Spleen (tissue), 11 donors: ENCODE measurements at regions not wholly inside any gene's neighbourhood (a gene's known extent, or its start where the extent isn't known, plus 50 kb on each side); places are given as distances from the start of the nearest gene placed in this dataset.
A peak's percentile ranks its signal among the peaks of the same experiment; 100 is the strongest.

Source experiments
- DNase-seq: peaks from one replicate; pipeline ENCODE4 v3.0.0-alpha.2; 2020
- H3K27ac ChIP-seq, 8 donors: fragments of 200-600 bp; sonication (generic) in 7 of 8; 1 replicate in 4 of 8; 2 replicates in 4 of 8; pipeline versions ENCODE4 v1.5.0 to v1.8.0; 2016 to 2021; ENCODE audit warnings: inconsistent platforms in 4 of 8, mild to moderate bottlenecking in 4 of 8, moderate library complexity in 1 of 8
- H3K27me3 ChIP-seq, 7 donors: fragments of 200-600 bp; sonication (generic) in 6 of 7; replicated peaks in 1 of 7; 1 replicate in 4 of 7; 2 replicates in 3 of 7; pipeline versions ENCODE4 v1.5.0 to v1.8.0; 2016 to 2021; ENCODE audit warnings: inconsistent platforms in 3 of 7, mild to moderate bottlenecking in 1 of 7
- H3K36me3 ChIP-seq, 6 donors: fragments of 200-600 bp; sonication (generic) in 5 of 6; 1 replicate in 4 of 6; 2 replicates in 2 of 6; pipeline versions ENCODE4 v1.5.0 to v1.8.0; 2016 to 2021; ENCODE audit warnings: inconsistent platforms in 2 of 6
- H3K4me1 ChIP-seq, 6 donors: fragments of 200-600 bp; sonication (generic) in 5 of 6; 1 replicate in 3 of 6; 2 replicates in 3 of 6; pipeline versions ENCODE4 v1.5.0 to v1.8.0; 2016 to 2021; ENCODE audit warnings: inconsistent platforms in 3 of 6
- H3K4me3 ChIP-seq, 8 donors: fragments of 200-600 bp; sonication (generic) in 7 of 8; 1 replicate in 4 of 8; 2 replicates in 4 of 8; pipeline versions ENCODE4 v1.5.0 to v1.8.0; 2016 to 2021; ENCODE audit warnings: inconsistent platforms in 4 of 8, mild to moderate bottlenecking in 4 of 8, moderate library complexity in 2 of 8
- H3K9me3 ChIP-seq, 8 donors: fragments of 200-600 bp; sonication (generic) in 7 of 8; 1 replicate in 4 of 8; 2 replicates in 4 of 8; pipeline versions ENCODE4 v1.5.0 to v1.8.0; 2016 to 2021; ENCODE audit warnings: inconsistent platforms in 4 of 8
- CTCF ChIP-seq, 11 experiments: fragments of 200-600 bp in 7 of 11; fragments of 450-650 bp in 4 of 11; sonication (generic) in 4 of 11; IDR thresholded peaks in 8 of 11; conservative IDR thresholded peaks in 3 of 11; 1 replicate in 7 of 11; 2 replicates in 4 of 11; pipeline versions ENCODE4 v1.4.0 to v1.8.0; 2016 to 2021; ENCODE audit warnings: antibody characterized with exemption in 11 of 11, inconsistent platforms in 4 of 11, mild to moderate bottlenecking in 1 of 11
- POLR2A ChIP-seq, 3 donors: fragments of 450-650 bp; IDR thresholded peaks; one replicate each; pipeline ENCODE4 v1.5.1; 2017; ENCODE audit warnings: antibody characterized with exemption in 3 of 3, mild to moderate bottlenecking in 1 of 3
- POLR2AphosphoS5 ChIP-seq, 3 donors: sonication (generic); formaldehyde crosslinking; IDR thresholded peaks; one replicate each; pipeline ENCODE4 v1.5.1; 2017; ENCODE audit warnings: antibody characterized with exemption in 3 of 3
- WGBS, 5 donors: extraction: QIAGEN DNeasy Blood & Tissue Kit in 3 of 5; methylation state at CpG; one replicate each; pipeline versions ENCODE4 v1.1.5 to v1.1.7; 2013 to 2018; 5-methylcytosine and 5-hydroxymethylcytosine counted together
- intact Hi-C: fragments of 100-400 bp; cut with DNase I; formaldehyde crosslinking; loops from one replicate; pipeline ENCODE4 v1.15.0; 2023; ENCODE audit warnings: low total_unique reads
- donor health status: healthy with polysubstance abuse.
- donor health status: DM: no; HTN: no; CAD: no; lungs with moderate emphysema.
- donor health status: DM: no; HTN: no; CAD: no.
- donor health status: Bipolar disorder and iron deficiency.
- donor health status: healthy.
- donor health status: DM: no; HTN: no; CAD: no.
- donor health status: DM: yes; HTN: yes; CAD: no.

GRCh38 chr20:48236000-48236970 is 451.0 kb upstream of the SULF2 start:
- peak; percentile 11 for DNase-seq
- intact Hi-C loops, result no loop called here
- Histone ChIP-seq H3K27ac (no peak overlapping the region), H3K4me3 (no peak overlapping the region), H3K4me1 (no peaks in the 10 kb centered on the region), H3K36me3 (no peaks in the 10 kb centered on the region), H3K9me3 (peaks cover 0 to 14% (median 6%) of the 10 kb centered on the region in 8 donors), H3K27me3 (peaks cover 0 to 23% (median 0%) of the 10 kb centered on the region in 7 donors)
- TF ChIP-seq CTCF (IDR thresholded peaks at IDR 0.05 in 8 of 11, conservative IDR thresholded peaks at IDR 0.05 in 3 of 11), result no peak
- WGBS, 5 donors, result 58 to 77% (median 71%) methylated on average over 10 of the region's 10 CpGs

- H3K27me3 ChIP-seq, result peaks cover 0 to 24% (median 0%) of the 10 kb centered on the region in 7 donors
- H3K4me1 ChIP-seq, result no peaks in the 10 kb centered on the region
- H3K4me3 ChIP-seq, result no peak overlapping the region
- H3K9me3 ChIP-seq, result peaks cover 0 to 28% (median 14%) of the 10 kb centered on the region in 8 donors
- WGBS, 5 donors, result 81 to 96% (median 85%) methylated on average over 6 of the region's 6 CpGs
- no peak overlapping the region for H3K27ac ChIP-seq
- no peak for TF ChIP-seq POLR2AphosphoS5 (IDR thresholded peaks at IDR 0.05)
- TF ChIP-seq CTCF (IDR thresholded peaks at IDR 0.05 in 8 of 11, conservative IDR thresholded peaks at IDR 0.05 in 3 of 11), result no peak
- TF ChIP-seq POLR2A (IDR thresholded peaks at IDR 0.05), result no peak
- intact Hi-C loops, result no loop called here
- DNase-seq, result peak; percentile 6
- H3K36me3 ChIP-seq, result no peaks in the 10 kb centered on the region
Measured at GRCh38 chr20:48234951-48235350, 449.7 kb upstream of the SULF2 start.

GRCh38 chr20:48231253-48231930 is 446.1 kb upstream of the SULF2 start:
- peak; percentile 19 for DNase-seq
- no peak for TF ChIP-seq POLR2AphosphoS5 (IDR thresholded peaks at IDR 0.05)
- no peak for TF ChIP-seq CTCF (IDR thresholded peaks at IDR 0.05 in 8 of 11, conservative IDR thresholded peaks at IDR 0.05 in 3 of 11)
- no peak for TF ChIP-seq POLR2A (IDR thresholded peaks at IDR 0.05)
- H3K4me3 ChIP-seq, result no peak overlapping the region
- intact Hi-C loops, result no loop called here
- WGBS, 5 donors, result 77 to 98% (median 83%) methylated on average over 4 of the region's 4 CpGs
- H3K4me1 ChIP-seq, result no peaks in the 10 kb centered on the region
- peaks cover 0 to 18% (median 0%) of the 10 kb centered on the region in 7 donors for H3K27me3 ChIP-seq
- peaks cover 0 to 39% (median 14%) of the 10 kb centered on the region in 8 donors for H3K9me3 ChIP-seq
- H3K36me3 ChIP-seq, result no peaks in the 10 kb centered on the region
- H3K27ac ChIP-seq, result no peak overlapping the region

- Histone ChIP-seq H3K27me3 (peaks cover 0 to 19% (median 0%) of the 10 kb centered on the region in 7 donors), H3K4me3 (no peak overlapping the region), H3K36me3 (no peaks in the 10 kb centered on the region), H3K4me1 (no peaks in the 10 kb centered on the region), H3K27ac (no peak overlapping the region), H3K9me3 (peaks cover 0 to 39% (median 14%) of the 10 kb centered on the region in 8 donors)
- peak; percentile 20 for DNase-seq
- intact Hi-C loops, result no loop called here
- TF ChIP-seq POLR2A (IDR thresholded peaks at IDR 0.05) (no peak), POLR2AphosphoS5 (IDR thresholded peaks at IDR 0.05) (no peak), CTCF (IDR thresholded peaks at IDR 0.05 in 8 of 11, conservative IDR thresholded peaks at IDR 0.05 in 3 of 11) (no peak)
- WGBS, 5 donors, result 64 to 82% (median 79%) methylated on average over 5 of the region's 5 CpGs
Measured at GRCh38 chr20:48230216-48230615, 444.9 kb upstream of the SULF2 start.
